ENCODE measurements at regions not wholly inside any gene's neighbourhood (a gene's known extent, or its start where the extent isn't known, plus 50 kb on each side); places are given as distances from the start of the nearest gene placed in this dataset.
A peak's percentile ranks its signal among the peaks of the same experiment; 100 is the strongest.
"Not testable (repeated sequence)": the region's sequence is repeated elsewhere in the genome, so short reads cannot be mapped to it uniquely, and the experiment has no call there.

- no peak for DNase-seq
These were observed 71.2 kb downstream of the RMI2 start for GRCh38 chr16:11416228-11417001.

DNA sequence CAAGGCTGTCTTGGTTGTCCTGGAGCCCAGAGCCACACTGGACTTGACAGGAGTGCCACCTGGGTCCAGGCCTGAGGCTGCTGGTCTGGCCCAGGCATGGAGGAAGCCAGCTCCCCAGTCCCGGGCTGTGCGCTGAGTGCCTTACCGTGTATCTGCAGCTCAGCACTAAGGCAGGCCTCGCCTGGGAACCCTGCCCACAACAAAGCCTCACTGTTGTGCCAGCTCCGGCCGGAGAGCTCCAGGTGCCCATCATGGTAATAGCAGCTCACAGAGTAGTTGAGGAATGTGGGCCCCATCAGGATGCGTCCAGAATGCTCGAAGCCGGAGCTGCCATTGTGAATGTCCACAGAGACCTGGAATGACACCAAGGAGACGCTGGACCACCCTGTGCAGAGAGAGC is 72.2 kb downstream of the RMI2 start:
- no peak for DNase-seq

GRCh38 chr16:11418506-11418905 is 73.2 kb downstream of the RMI2 start:
- peak; percentile 94 for DNase-seq

DNA sequence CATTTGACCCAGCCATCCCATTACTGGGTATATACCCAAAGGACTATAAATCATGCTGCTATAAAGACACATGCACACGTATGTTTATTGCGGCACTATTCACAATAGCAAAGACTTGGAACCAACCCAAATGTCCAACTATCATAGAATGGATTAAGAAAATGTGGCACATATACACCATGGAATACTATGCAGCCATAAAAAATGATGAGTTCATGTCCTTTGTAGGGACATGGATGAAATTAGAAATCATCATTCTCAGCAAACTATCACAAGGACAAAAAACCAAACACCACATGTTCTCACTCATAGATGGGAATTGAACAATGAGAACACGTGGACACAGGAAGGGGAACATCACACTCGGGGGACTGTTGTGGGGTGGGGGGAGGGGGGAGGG is 74.8 kb downstream of the RMI2 start:
- not testable (repeated sequence) for DNase-seq

GRCh38 chr16:11420895-11421294 is 75.6 kb downstream of the RMI2 start:
- DNase-seq = no peak

GRCh38 chr16:11422381-11423314 is 77.4 kb downstream of the RMI2 start:
- no peak for DNase-seq

DNA sequence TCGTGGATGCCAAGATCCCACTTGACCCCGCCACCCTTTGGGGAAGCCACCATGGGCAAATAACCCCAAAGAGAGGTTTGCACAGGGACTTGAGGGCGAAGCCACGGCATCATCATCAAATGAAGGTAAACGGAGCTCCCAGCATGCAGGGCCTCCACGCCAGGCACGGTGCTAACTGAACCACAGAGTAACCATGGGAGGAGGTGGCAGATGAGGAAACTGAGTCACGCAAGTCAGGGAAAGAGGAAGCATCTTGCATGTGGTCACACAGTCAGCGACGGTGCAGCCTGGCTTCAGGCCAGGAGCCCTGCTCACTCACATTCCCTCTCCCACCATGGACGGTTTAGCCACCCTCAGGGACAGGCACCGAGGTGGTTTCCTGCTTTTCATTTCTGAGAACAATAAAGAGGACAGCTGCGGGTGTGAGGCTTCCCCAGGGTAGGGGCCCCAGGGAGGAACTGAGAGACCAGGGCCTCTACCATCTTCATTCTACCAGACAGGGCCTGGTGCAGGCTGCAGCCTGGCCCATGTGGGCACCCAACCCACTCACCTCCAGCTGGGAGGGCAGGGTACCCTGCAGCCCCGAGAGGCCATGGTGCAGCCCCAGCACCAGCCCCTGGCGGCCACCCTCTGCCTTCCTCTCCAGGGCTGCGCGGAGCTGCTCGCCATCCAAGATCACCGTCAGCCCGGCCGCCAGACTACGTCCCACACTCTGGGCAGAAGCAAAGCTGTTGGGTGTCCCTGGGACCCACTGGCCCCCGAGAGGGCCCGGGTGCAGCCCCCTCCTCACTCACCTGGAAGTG is 78.3 kb downstream of the RMI2 start:
- peak; percentile 97 for DNase-seq

DNA sequence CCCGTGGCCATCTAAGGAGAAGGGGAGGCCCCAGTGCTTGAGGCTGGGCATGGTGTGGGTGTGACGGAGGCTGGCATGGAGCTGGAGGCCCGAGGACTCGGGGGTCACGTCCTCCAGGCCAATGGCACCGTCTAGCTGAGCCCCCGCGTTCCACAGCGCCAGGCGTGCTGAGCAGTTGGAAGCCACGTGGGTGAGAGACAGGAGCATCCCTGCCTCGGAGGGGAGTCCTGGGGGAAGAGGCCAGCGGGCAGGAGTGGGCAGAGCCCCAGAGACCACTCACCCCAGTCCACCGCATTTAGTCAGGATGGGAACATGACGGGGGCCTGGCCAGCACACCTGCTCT is 78.8 kb downstream of the RMI2 start:
- no peak for DNase-seq

- DNase-seq = no peak
These were observed 79.9 kb downstream of the RMI2 start for GRCh38 chr16:11425140-11425539.

- no peak for DNase-seq
These were observed 83.3 kb downstream of the RMI2 start for GRCh38 chr16:11428623-11428953.

DNA sequence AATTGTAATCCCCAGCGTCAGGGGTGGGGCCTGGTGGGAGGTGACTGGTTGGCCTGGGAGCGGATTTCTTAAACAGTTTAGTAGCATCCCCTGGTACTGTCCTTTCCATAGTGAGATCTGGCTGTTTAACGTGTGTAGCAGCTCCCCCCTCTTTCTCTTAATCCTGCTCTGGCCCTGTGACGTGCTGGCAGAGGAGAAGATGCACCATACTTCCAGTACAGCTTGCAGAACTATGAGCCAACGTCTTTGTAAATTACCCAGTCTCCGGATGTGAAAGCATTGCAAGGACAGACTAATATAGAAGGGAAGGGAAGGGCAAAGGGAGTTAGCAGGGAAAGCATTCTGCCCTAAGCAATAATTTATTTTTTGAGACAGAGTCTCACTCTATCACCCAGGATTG is 83.9 kb downstream of the RMI2 start:
- peak; percentile 77 for DNase-seq

- DNase-seq = no peak
These were observed 84.6 kb downstream of the RMI2 start for GRCh38 chr16:11429823-11430222.

GRCh38 chr16:11430601-11431317 is 85.5 kb downstream of the RMI2 start:
- DNase-seq = no peak

- DNase-seq = peak; percentile 28
These were observed 86.7 kb downstream of the RMI2 start for GRCh38 chr16:11431915-11432465.

DNA sequence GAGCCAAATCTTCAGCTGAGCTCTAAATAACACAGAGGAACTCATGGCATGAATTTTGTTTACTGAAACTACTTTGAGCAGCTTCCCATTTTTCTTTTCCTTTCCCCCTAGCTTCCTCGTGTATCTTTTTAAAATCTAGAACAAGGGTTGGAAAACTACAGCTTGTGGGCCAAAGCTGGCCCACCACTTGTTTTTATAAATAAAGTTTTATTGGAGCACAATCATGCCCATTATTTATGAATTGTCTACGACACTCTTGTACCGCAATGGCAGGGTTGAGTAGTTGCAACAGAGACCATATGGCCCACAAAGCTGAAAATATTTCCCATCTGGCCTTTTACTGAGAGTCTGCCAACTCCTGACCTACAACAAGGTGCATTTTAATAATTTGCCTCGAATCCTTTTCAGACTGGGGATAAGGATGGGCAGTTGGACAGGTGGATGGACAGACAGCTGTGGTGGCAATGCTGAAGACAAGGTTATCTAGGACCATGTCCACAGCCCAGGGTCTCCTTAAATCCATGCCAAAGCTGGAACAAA is 87.7 kb downstream of the RMI2 start:
- DNase-seq = peak; percentile 37

- no peak for DNase-seq
These were observed 90.3 kb downstream of the RMI2 start for GRCh38 chr16:11435576-11435975.

DNA sequence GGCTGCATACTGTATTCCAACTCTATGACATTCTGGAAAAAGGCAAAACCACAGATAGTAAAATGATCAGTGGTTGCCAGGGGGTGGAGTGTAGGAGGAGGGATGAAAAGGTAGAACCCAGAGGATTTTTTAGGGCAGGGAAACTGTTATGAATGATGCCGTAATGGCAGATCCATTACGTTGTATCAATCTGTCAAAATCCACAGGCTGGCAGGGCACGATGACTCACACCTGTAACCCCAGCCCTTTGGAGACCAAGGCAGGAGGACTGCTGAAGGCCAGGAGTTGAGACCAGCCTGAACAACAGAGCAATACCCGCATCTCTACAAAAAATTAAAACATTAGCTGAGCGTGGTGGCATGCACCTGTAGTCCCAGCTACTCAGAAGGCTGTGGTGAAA is 91.8 kb downstream of the RMI2 start:
- DNase-seq = no peak

- no peak for DNase-seq
These were observed 94.8 kb downstream of the RMI2 start for GRCh38 chr16:11439790-11440656.

DNA sequence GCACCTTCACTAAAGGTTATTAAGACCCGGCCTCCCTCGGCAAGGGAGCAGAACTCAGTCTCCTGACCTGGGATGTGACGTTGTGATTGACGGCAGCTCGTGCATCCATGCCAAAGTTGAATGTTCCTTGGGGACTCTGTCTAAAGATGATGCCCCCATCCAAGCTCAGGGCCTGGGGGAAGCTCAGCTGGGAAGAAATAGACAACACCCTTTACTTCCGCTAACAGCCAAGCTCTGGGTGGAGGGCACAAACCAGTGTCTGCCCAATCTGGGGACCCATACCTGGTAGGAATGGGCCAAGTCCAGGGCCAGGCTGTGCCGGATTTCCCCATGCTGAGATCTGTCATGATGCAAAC is 95.4 kb downstream of the RMI2 start:
- DNase-seq = no peak

GRCh38 chr16:11445486-11445885 is 100.2 kb downstream of the RMI2 start:
- DNase-seq = no peak

DNA sequence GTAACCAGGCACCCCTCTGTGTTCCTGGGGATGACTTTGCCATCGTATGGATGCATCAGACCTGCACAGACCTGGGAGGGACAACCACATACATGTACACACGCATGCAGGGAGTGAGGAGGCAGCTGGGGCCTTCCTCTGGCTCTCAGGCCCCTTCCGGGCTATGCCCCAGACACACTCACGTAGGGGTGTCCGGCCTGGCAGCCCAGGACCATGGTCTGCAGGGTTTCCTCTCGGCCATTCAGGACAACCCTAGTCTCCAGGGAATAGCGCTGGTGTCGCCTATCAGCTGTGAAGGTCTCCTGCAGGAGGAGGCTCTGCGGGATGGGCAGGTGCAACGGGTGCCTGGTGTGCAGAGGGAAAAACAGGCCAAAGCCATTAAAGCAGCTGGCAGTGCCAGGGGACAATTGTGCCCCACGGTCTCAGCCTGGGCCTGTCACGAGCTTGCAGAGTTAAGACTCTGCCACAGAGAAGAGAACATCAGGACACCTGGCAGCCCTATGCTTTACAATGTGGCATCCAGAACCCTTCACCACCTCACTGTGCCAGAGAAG is 101.4 kb downstream of the RMI2 start:
- no peak for DNase-seq

Data from MV-4-11 (cell line).